ENCODE measurements at regions not wholly inside any gene's neighbourhood (a gene's known extent, or its start where the extent isn't known, plus 50 kb on each side); places are given as distances from the start of the nearest gene placed in this dataset.
A peak's percentile ranks its signal among the peaks of the same experiment; 100 is the strongest.

DNA sequence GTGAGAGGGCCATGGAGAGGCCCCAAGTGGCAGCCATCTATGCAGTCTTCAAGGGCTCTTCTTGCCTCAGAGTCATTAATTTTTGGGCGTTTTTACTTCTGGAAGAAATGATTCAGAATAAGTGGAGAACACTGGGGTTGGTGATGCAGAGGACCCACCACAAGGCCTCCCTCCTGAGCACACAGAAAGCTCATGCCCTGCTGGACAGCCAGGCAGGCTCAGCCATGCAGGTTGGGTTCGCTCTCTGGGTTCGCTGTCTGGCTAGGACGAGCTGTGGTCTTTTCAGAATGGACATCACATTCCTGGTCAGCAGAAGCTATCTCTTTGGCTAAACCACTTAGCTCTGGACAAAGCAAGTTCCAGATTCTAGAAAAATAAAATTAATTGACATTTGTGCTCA, 480.8 kb downstream of the RPS24 start:
- Histone ChIP-seq H3K36me3 (no peaks in the 10 kb centered on the region), H3K9me3 (ENCODE audit: low read depth) (no peaks in the 10 kb centered on the region), H3K4me1 (ENCODE audit: low read depth) (no peaks in the 10 kb centered on the region), H3K27me3 (no peaks in the 10 kb centered on the region), H3K27ac (no peak overlapping the region), H3K4me3 (no peak overlapping the region)
- DNase-seq (ENCODE audit: low read depth in 1 of 2, low spot score in 1 of 2): no peak
- TF ChIP-seq, protein P1, sequence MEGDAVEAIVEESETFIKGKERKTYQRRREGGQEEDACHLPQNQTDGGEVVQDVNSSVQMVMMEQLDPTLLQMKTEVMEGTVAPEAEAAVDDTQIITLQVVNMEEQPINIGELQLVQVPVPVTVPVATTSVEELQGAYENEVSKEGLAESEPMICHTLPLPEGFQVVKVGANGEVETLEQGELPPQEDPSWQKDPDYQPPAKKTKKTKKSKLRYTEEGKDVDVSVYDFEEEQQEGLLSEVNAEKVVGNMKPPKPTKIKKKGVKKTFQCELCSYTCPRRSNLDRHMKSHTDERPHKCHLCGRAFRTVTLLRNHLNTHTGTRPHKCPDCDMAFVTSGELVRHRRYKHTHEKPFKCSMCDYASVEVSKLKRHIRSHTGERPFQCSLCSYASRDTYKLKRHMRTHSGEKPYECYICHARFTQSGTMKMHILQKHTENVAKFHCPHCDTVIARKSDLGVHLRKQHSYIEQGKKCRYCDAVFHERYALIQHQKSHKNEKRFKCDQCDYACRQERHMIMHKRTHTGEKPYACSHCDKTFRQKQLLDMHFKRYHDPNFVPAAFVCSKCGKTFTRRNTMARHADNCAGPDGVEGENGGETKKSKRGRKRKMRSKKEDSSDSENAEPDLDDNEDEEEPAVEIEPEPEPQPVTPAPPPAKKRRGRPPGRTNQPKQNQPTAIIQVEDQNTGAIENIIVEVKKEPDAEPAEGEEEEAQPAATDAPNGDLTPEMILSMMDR (IDR thresholded peaks at IDR 0.05; ENCODE audit: low read depth, low read length): no peak

DNA sequence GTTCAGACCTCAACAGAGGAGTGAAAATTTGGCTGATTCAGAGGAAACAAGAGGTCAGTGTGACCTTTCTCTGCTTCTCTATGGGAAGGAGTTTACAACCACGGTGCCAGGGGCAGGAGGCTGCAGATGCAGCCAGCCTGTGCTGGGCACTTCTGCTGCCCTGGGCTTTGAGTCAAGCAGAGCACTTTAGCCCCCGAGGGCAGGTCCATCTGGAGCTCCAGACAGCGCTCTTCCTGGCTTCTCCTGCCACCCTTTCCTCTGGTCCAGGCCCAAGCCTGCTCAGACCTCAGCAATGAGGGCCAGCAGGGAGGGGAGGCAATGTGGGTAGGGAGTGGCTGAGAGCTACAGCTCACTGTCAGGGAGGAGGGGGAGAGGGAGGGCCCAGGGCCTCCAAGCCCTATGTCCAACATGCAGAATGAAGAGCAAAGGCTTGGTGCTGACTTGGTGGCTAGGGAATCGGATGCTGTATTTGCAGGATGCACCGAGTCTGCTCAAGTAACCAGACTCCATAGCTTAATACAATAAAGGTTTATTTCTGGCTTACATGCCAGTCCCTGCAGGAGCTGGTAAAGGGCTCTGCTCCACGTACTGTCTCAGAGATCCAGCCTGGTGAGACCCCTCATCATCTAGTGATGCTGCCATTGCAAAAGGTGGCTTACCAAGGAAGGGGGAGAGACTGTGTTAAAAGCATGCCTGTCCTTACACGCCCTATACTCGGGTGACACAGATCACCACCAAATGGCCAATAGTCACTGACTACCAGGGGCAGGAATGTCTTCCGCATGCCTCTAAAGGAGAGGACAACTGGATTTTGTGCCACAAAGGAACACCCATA, 481.6 kb downstream of the RPS24 start:
- no peaks in the 10 kb centered on the region for H3K9me3 ChIP-seq (ENCODE audit: low read depth)
- H3K4me3 ChIP-seq: no peak overlapping the region
- no peak overlapping the region for H3K27ac ChIP-seq
- TF ChIP-seq, protein P1 (IDR thresholded peaks at IDR 0.05; ENCODE audit: low read depth, low read length): no peak
- H3K36me3 ChIP-seq: no peaks in the 10 kb centered on the region
- no peaks in the 10 kb centered on the region for H3K4me1 ChIP-seq (ENCODE audit: low read depth)
- peak in 1 of 2 donors; percentile 12 for DNase-seq (ENCODE audit: low read depth in 1 of 2, low spot score in 1 of 2)
- no peaks in the 10 kb centered on the region for H3K27me3 ChIP-seq

DNA sequence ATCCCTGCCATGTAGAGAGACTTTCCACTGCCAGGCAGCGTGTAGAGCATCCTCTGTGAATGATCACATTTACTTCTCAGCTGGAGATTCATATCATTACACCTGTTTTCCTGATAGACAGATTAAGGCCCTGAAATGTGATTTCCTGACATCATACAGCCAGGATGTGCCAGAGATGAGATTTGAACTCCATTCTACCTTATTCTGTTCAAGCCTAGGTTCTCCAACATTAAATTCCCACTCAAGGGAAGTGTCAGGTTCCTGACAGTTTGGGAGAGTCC, 482.1 kb downstream of the RPS24 start:
- no peak overlapping the region for H3K4me3 ChIP-seq
- DNase-seq (ENCODE audit: low read depth in 1 of 2, low spot score in 1 of 2): no peak
- no peaks in the 10 kb centered on the region for H3K4me1 ChIP-seq (ENCODE audit: low read depth)
- TF ChIP-seq, protein P1 (IDR thresholded peaks at IDR 0.05; ENCODE audit: low read depth, low read length): no peak
- no peak overlapping the region for H3K27ac ChIP-seq
- H3K27me3 ChIP-seq: no peaks in the 10 kb centered on the region
- H3K36me3 ChIP-seq: no peaks in the 10 kb centered on the region
- no peaks in the 10 kb centered on the region for H3K9me3 ChIP-seq (ENCODE audit: low read depth)

DNA sequence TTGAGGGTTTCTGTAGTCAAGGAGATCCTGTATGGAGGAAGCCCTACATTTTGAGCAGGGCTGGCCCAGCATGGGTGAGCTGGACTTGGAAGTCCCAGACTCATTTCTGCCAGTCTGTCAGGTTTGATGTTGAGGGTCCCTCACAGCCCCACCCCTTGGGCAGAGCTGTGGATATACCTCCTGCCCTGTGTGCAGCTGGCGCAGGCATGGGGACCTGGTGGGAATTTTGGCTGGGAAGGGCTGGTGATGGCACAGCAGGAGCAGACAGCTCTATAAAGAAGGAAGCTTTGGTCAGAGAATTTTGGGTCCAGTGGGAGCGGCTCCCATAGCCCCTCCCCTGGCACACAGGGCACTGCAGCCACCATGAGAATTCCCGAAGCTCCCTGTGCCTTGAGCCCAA, 482.6 kb downstream of the RPS24 start:
- Histone ChIP-seq H3K27me3 (no peaks in the 10 kb centered on the region), H3K4me3 (no peak overlapping the region), H3K36me3 (no peaks in the 10 kb centered on the region), H3K9me3 (ENCODE audit: low read depth) (no peaks in the 10 kb centered on the region), H3K27ac (no peak overlapping the region), H3K4me1 (ENCODE audit: low read depth) (no peaks in the 10 kb centered on the region)
- DNase-seq (ENCODE audit: low read depth in 1 of 2, low spot score in 1 of 2): no peak
- TF ChIP-seq, protein P1 (IDR thresholded peaks at IDR 0.05; ENCODE audit: low read depth, low read length): no peak

DNA sequence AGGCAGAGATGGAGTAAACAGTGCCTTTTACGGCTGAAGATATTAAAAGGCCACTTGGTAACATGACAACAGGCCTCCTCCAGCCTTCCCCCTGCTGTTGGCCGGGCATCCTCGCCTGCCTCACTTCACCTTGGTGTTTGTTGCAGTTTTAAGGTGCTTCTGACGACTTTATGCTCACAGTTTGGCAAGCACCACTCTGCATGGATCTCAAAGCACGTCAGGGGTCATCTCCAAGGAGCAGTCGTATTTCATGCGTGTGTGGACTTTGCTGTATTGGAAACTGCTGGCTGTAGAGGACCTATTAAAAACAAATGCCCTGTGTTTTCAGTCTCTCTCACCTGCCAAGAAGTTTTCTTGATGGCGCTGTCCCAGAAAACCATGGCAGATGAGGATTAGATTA, 483.1 kb downstream of the RPS24 start:
- TF ChIP-seq, protein P1 (IDR thresholded peaks at IDR 0.05; ENCODE audit: low read depth, low read length): no peak

More for the DNA sequence above, 483.1 kb downstream of the RPS24 start:
- H3K4me1 ChIP-seq (ENCODE audit: low read depth): no peaks in the 10 kb centered on the region
- DNase-seq (ENCODE audit: low read depth in 1 of 2, low spot score in 1 of 2): no peak
- H3K27me3 ChIP-seq: no peaks in the 10 kb centered on the region
- H3K9me3 ChIP-seq (ENCODE audit: low read depth): no peaks in the 10 kb centered on the region
- H3K36me3 ChIP-seq: no peaks in the 10 kb centered on the region
- H3K4me3 ChIP-seq: no peak overlapping the region
- H3K27ac ChIP-seq: no peak overlapping the region

Measured in cardiac muscle cell (in vitro differentiated cells and primary cell).